WTC11 (cell line): ENCODE measurements at regions not wholly inside any gene's neighbourhood (a gene's known extent, or its start where the extent isn't known, plus 50 kb on each side); places are given as distances from the start of the nearest gene placed in this dataset.

Experiments used
- ATAC-seq: fragments of 200-7000 bp; cut with Tn5 transposase; 2 replicates; pipeline ENCODE4 v1.10.0; 2021; ENCODE audit warnings: mild to moderate bottlenecking, moderate library complexity
- CTCF ChIA-PET: fragments of 300-600 bp; sonication (Branson Sonifier 250); formaldehyde crosslinking; loops from one replicate; lab custom pipeline; 2021; ENCODE audit warnings: antibody characterized with exemption; lab: Charles Lee
- POLR2A ChIA-PET: fragments of 350-600 bp; sonication (Branson Sonifier 250); formaldehyde crosslinking; loops from one replicate; lab custom pipeline; 2021; ENCODE audit warnings: antibody characterized with exemption; lab: Charles Lee
- DNase-seq: peaks from one replicate; pipeline ENCODE4 v3.0.0; 2021; ENCODE audit warnings: low spot score
- H3K27ac Mint-ChIP-seq: 2 replicates; pipeline ENCODE4 v1.8.0; 2021; ENCODE audit warnings: mixed read lengths
- H3K27me3 Mint-ChIP-seq: 2 replicates; pipeline ENCODE4 v1.8.0; 2021; ENCODE audit warnings: low read depth, mild to moderate bottlenecking, moderate library complexity, mixed read lengths
- H3K36me3 Mint-ChIP-seq: 2 replicates; pipeline ENCODE4 v1.8.0; 2021; ENCODE audit warnings: mixed read lengths
- H3K4me1 Mint-ChIP-seq: 2 replicates; pipeline ENCODE4 v1.8.0; 2022; ENCODE audit warnings: mixed read lengths
- H3K4me3 Mint-ChIP-seq: 2 replicates; pipeline ENCODE4 v1.8.0; 2021; ENCODE audit warnings: mild to moderate bottlenecking, moderate library complexity, mixed read lengths
- H3K9me3 Mint-ChIP-seq: 2 replicates; pipeline ENCODE4 v1.8.0; 2021; ENCODE audit warnings: mixed read lengths
- ATF1 ChIP-seq: sonication (generic); formaldehyde crosslinking; IDR thresholded peaks from 2 replicates; pipeline ENCODE4 v1.8.1; 2023; ENCODE audit warnings: mild to moderate bottlenecking, moderate library complexity, missing genetic modification reagents
- NR2C2 ChIP-seq: sonication (generic); formaldehyde crosslinking; IDR thresholded peaks from 2 replicates; pipeline ENCODE4 v1.8.0; 2022; ENCODE audit warnings: mild to moderate bottlenecking, missing genetic modification reagents
- NR3C1 ChIP-seq: sonication (generic); formaldehyde crosslinking; conservative IDR thresholded peaks from 2 replicates; pipeline ENCODE4 v1.8.1; 2023; ENCODE audit warnings: low read depth, mild to moderate bottlenecking, missing genetic modification reagents
- OVOL2 ChIP-seq: fragments of 250-450 bp; sonication (Bioruptor Pico); IDR thresholded peaks from 2 replicates; pipeline ENCODE4 v1.9.0; 2021; ENCODE audit warnings: mild to moderate bottlenecking, borderline replicate concordance
- PRRX2 ChIP-seq: fragments of 250-450 bp; sonication (Bioruptor Pico); IDR thresholded peaks from 2 replicates; pipeline ENCODE4 v1.8.0; 2021; ENCODE audit warnings: mild to moderate bottlenecking
- RORB ChIP-seq: fragments of 250-450 bp; sonication (Bioruptor Pico); IDR thresholded peaks from 2 replicates; pipeline ENCODE4 v1.9.0; 2021; ENCODE audit warnings: mild to moderate bottlenecking
- SMAD3 ChIP-seq: sonication (generic); formaldehyde crosslinking; IDR thresholded peaks from 2 replicates; pipeline ENCODE4 v1.8.0; 2022; ENCODE audit warnings: missing genetic modification reagents, mild to moderate bottlenecking, borderline replicate concordance
- SOX15 ChIP-seq: fragments of 250-450 bp; sonication (Bioruptor Pico); IDR thresholded peaks from 2 replicates; pipeline ENCODE4 v1.9.0; 2021; ENCODE audit warnings: mild to moderate bottlenecking
- ZNF138 ChIP-seq: sonication (generic); formaldehyde crosslinking; conservative IDR thresholded peaks from 2 replicates; pipeline ENCODE4 v1.8.1; 2022; ENCODE audit warnings: mild to moderate bottlenecking, moderate library complexity, missing genetic modification reagents
- ZNF219 ChIP-seq: sonication (generic); formaldehyde crosslinking; IDR thresholded peaks from 2 replicates; pipeline ENCODE4 v1.8.0; 2023; ENCODE audit warnings: missing genetic modification reagents, mild to moderate bottlenecking, borderline replicate concordance
- ZNF396 ChIP-seq: fragments of 250-450 bp; sonication (Bioruptor Pico); IDR thresholded peaks from 2 replicates; pipeline ENCODE4 v1.8.0; 2021; ENCODE audit warnings: mild to moderate bottlenecking, moderate library complexity, borderline replicate concordance
- ZNF416 ChIP-seq: fragments of 250-450 bp; sonication (Bioruptor Pico); IDR thresholded peaks from 2 replicates; pipeline ENCODE4 v1.9.0; 2021; ENCODE audit warnings: mild to moderate bottlenecking, inconsistent platforms
- ZNF423 ChIP-seq: fragments of 250-450 bp; sonication (Bioruptor Pico); IDR thresholded peaks from 2 replicates; pipeline ENCODE4 v2.1.2; 2022; ENCODE audit warnings: mild to moderate bottlenecking, moderate library complexity
- TF ChIP-seq, protein P1 (sequence below): sonication (generic); formaldehyde crosslinking; IDR thresholded peaks from 2 replicates; pipeline ENCODE4 v1.8.1; 2023; ENCODE audit warnings: mild to moderate bottlenecking, missing genetic modification reagents, moderate library complexity
- TF ChIP-seq, protein P2 (sequence below): fragments of 250-450 bp; sonication (Bioruptor Pico); conservative IDR thresholded peaks from 2 replicates; pipeline ENCODE4 v1.9.0; 2021; ENCODE audit warnings: mild to moderate bottlenecking
- TF ChIP-seq, protein P3 (sequence below): sonication (generic); formaldehyde crosslinking; IDR thresholded peaks from 2 replicates; pipeline ENCODE4 v1.8.0; 2023; ENCODE audit warnings: mild to moderate bottlenecking, missing genetic modification reagents
- TF ChIP-seq, protein P4 (sequence below): sonication (generic); formaldehyde crosslinking; IDR thresholded peaks from 2 replicates; pipeline ENCODE4 v1.8.0; 2023; ENCODE audit warnings: missing genetic modification reagents
- TF ChIP-seq, protein P5 (sequence below): sonication (generic); formaldehyde crosslinking; IDR thresholded peaks from 2 replicates; pipeline ENCODE4 v1.8.0; 2023; ENCODE audit warnings: missing genetic modification reagents, mild to moderate bottlenecking, borderline replicate concordance
- TF ChIP-seq, protein P6 (sequence below): fragments of 250-450 bp; sonication (Bioruptor Pico); IDR thresholded peaks from 2 replicates; pipeline ENCODE4 v1.9.0; 2021; ENCODE audit warnings: moderate library complexity, mild to moderate bottlenecking, inconsistent platforms, borderline replicate concordance
- TF ChIP-seq, protein P7 (sequence below): sonication (generic); formaldehyde crosslinking; IDR thresholded peaks from 2 replicates; pipeline ENCODE4 v1.8.0; 2022; ENCODE audit warnings: mild to moderate bottlenecking, missing genetic modification reagents
- TF ChIP-seq, protein P8 (sequence below): fragments of 250-450 bp; sonication (Bioruptor Pico); IDR thresholded peaks from 2 replicates; pipeline ENCODE4 v2.1.2; 2022; ENCODE audit warnings: mild to moderate bottlenecking, moderate library complexity

DNA sequence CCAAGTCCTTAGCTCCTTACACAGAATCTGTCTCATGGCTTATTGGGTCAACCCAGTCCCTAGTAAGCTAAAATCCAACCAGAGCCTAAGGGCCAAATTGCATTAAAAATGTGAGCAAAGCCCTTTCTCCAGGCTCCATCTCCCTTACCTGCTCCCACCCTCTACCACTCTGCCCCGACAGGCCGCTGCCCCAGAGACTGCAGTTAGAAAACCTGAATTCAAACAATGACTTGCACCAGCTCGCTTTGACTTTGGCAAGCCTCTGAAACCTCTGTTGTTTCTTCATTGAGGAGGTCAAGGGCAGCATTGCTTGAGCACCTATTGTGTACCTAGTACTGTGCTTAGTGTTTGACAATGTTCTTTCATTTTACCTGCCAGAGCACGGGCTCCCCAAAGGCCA lies 188.1 kb upstream of the PMEPA1 start (continued):
- TF ChIP-seq ZNF219 (CRISPR knock-in tag) (no peak), PRRX2 (CRISPR knock-in tag) (no peak), ATF1 (CRISPR knock-in tag) (no peak), ZNF396 (no peak)

DNA sequence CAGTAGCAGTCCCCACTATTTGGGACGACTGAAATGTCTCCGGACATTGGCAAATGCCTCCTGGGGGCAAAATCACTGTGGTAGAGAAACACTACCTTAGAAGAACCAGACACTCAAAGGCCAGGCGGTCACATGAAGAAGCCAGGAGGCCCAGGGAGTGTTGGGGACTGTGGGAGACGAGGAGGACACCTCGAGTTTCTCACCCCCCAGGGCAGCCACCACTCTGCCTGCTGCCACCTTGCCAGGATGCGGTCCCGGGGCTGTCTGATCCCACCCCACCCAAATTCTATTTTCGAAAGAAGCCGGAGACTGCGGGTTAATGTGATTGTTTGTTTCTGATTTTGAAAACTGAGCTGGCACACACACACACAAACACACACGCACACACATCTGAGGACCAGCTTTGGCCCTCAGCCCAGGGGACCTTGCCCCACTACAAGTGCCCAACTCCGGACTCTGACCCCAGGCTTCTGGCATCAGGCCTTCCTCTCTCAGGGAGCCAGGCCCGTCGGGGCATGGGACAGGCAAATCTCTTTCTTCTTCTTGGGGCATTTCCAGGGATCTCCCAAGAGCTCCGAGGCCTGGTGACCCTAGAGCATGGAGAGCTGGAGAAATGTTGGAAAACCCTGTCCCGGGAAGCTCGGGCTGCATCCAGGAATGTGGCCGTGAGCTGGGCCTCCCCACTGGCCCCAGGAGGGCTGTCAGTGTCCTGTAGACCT lies 187.5 kb upstream of the PMEPA1 start:
- ATAC-seq (no peak), DNase-seq (no peak)
- H3K36me3 Mint-ChIP-seq: no peaks in the 10 kb centered on the region
- CTCF ChIA-PET: no interaction called here
- no peak overlapping the region for H3K4me3 Mint-ChIP-seq
- peaks cover 15% of the 10 kb centered on the region for H3K4me1 Mint-ChIP-seq
- no peaks in the 10 kb centered on the region; the same call in 1 of the 2 replicates for H3K27me3 Mint-ChIP-seq
- no peaks in the 10 kb centered on the region for H3K9me3 Mint-ChIP-seq
- POLR2A ChIA-PET: no interaction called here
- H3K27ac Mint-ChIP-seq: no peak overlapping the region
- TF ChIP-seq, protein P1, sequence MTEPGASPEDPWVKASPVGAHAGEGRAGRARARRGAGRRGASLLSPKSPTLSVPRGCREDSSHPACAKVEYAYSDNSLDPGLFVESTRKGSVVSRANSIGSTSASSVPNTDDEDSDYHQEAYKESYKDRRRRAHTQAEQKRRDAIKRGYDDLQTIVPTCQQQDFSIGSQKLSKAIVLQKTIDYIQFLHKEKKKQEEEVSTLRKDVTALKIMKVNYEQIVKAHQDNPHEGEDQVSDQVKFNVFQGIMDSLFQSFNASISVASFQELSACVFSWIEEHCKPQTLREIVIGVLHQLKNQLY (CRISPR knock-in tag): no peak
- TF ChIP-seq ZNF423 (no peak), ZNF416 (no peak), SOX15 (CRISPR knock-in tag) (no peak), ZNF396 (no peak), SMAD3 (no peak), RORB (no peak), ZNF219 (CRISPR knock-in tag) (no peak), OVOL2 (no peak), NR3C1 (no peak), NR2C2 (CRISPR knock-in tag) (no peak), ZNF138 (CRISPR knock-in tag) (no peak)
- TF ChIP-seq, protein P2, sequence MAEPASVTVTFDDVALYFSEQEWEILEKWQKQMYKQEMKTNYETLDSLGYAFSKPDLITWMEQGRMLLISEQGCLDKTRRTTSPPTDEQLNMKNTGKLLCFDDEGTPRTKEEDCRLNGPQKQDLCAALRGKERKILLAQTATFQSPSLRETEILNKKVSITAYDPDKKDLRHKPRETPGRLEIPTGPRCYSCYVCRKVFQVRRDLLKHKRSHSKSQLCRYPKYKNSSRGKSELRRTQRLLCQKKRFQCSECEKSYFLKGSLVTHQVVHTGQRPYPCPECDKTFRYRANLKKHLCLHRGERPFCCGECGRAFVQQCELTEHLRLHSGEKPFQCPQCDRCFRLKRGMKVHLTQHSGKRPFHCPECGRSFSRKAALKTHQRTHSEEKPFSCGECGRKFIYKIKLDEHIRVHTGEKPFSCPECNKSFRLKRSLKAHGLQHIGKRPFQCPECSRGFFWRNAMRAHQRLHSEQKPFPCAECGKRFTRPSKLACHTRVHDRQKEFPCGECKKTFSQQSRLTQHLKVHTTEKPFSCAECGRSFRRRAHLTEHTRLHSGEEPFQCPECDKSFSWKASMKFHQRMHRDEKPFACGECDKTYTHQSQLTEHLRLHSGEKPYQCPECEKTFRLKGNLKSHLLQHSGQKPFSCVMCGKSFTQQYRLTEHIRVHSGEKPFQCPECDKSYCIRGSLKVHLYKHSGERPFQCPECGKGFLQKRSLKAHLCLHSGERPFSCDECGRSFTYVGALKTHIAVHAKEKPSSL (CRISPR knock-in tag): no peak
- TF ChIP-seq, protein P3, sequence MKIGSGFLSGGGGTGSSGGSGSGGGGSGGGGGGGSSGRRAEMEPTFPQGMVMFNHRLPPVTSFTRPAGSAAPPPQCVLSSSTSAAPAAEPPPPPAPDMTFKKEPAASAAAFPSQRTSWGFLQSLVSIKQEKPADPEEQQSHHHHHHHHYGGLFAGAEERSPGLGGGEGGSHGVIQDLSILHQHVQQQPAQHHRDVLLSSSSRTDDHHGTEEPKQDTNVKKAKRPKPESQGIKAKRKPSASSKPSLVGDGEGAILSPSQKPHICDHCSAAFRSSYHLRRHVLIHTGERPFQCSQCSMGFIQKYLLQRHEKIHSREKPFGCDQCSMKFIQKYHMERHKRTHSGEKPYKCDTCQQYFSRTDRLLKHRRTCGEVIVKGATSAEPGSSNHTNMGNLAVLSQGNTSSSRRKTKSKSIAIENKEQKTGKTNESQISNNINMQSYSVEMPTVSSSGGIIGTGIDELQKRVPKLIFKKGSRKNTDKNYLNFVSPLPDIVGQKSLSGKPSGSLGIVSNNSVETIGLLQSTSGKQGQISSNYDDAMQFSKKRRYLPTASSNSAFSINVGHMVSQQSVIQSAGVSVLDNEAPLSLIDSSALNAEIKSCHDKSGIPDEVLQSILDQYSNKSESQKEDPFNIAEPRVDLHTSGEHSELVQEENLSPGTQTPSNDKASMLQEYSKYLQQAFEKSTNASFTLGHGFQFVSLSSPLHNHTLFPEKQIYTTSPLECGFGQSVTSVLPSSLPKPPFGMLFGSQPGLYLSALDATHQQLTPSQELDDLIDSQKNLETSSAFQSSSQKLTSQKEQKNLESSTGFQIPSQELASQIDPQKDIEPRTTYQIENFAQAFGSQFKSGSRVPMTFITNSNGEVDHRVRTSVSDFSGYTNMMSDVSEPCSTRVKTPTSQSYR (CRISPR knock-in tag): no peak
- TF ChIP-seq, protein P4, sequence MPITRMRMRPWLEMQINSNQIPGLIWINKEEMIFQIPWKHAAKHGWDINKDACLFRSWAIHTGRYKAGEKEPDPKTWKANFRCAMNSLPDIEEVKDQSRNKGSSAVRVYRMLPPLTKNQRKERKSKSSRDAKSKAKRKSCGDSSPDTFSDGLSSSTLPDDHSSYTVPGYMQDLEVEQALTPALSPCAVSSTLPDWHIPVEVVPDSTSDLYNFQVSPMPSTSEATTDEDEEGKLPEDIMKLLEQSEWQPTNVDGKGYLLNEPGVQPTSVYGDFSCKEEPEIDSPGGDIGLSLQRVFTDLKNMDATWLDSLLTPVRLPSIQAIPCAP (CRISPR knock-in tag): no peak
- TF ChIP-seq, protein P5, sequence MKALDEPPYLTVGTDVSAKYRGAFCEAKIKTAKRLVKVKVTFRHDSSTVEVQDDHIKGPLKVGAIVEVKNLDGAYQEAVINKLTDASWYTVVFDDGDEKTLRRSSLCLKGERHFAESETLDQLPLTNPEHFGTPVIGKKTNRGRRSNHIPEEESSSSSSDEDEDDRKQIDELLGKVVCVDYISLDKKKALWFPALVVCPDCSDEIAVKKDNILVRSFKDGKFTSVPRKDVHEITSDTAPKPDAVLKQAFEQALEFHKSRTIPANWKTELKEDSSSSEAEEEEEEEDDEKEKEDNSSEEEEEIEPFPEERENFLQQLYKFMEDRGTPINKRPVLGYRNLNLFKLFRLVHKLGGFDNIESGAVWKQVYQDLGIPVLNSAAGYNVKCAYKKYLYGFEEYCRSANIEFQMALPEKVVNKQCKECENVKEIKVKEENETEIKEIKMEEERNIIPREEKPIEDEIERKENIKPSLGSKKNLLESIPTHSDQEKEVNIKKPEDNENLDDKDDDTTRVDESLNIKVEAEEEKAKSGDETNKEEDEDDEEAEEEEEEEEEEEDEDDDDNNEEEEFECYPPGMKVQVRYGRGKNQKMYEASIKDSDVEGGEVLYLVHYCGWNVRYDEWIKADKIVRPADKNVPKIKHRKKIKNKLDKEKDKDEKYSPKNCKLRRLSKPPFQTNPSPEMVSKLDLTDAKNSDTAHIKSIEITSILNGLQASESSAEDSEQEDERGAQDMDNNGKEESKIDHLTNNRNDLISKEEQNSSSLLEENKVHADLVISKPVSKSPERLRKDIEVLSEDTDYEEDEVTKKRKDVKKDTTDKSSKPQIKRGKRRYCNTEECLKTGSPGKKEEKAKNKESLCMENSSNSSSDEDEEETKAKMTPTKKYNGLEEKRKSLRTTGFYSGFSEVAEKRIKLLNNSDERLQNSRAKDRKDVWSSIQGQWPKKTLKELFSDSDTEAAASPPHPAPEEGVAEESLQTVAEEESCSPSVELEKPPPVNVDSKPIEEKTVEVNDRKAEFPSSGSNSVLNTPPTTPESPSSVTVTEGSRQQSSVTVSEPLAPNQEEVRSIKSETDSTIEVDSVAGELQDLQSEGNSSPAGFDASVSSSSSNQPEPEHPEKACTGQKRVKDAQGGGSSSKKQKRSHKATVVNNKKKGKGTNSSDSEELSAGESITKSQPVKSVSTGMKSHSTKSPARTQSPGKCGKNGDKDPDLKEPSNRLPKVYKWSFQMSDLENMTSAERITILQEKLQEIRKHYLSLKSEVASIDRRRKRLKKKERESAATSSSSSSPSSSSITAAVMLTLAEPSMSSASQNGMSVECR (CRISPR knock-in tag): no peak
- TF ChIP-seq, protein P6, sequence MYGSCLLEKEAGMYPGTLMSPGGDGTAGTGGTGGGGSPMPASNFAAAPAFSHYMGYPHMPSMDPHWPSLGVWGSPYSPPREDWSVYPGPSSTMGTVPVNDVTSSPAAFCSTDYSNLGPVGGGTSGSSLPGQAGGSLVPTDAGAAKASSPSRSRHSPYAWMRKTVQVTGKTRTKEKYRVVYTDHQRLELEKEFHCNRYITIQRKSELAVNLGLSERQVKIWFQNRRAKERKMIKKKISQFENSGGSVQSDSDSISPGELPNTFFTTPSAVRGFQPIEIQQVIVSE: no peak
- TF ChIP-seq, protein P7, sequence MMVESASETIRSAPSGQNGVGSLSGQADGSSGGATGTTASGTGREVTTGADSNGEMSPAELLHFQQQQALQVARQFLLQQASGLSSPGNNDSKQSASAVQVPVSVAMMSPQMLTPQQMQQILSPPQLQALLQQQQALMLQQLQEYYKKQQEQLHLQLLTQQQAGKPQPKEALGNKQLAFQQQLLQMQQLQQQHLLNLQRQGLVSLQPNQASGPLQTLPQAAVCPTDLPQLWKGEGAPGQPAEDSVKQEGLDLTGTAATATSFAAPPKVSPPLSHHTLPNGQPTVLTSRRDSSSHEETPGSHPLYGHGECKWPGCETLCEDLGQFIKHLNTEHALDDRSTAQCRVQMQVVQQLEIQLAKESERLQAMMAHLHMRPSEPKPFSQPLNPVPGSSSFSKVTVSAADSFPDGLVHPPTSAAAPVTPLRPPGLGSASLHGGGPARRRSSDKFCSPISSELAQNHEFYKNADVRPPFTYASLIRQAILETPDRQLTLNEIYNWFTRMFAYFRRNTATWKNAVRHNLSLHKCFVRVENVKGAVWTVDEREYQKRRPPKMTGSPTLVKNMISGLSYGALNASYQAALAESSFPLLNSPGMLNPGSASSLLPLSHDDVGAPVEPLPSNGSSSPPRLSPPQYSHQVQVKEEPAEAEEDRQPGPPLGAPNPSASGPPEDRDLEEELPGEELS (CRISPR knock-in tag): no peak
- TF ChIP-seq, protein P8, sequence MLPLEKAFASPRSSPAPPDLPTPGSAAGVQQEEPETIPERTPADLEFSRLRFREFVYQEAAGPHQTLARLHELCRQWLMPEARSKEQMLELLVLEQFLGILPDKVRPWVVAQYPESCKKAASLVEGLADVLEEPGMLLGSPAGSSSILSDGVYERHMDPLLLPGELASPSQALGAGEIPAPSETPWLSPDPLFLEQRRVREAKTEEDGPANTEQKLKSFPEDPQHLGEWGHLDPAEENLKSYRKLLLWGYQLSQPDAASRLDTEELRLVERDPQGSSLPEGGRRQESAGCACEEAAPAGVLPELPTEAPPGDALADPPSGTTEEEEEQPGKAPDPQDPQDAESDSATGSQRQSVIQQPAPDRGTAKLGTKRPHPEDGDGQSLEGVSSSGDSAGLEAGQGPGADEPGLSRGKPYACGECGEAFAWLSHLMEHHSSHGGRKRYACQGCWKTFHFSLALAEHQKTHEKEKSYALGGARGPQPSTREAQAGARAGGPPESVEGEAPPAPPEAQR (CRISPR knock-in tag): no peak
